GM10266 (cell line): ENCODE measurements at regions not wholly inside any gene's neighbourhood (a gene's known extent, or its start where the extent isn't known, plus 50 kb on each side); places are given as distances from the start of the nearest gene placed in this dataset.
A peak's percentile ranks its signal among the peaks of the same experiment; 100 is the strongest.
"Not testable (repeated sequence)": the region's sequence is repeated elsewhere in the genome, so short reads cannot be mapped to it uniquely, and the experiment has no call there.

Experiments
- DNase-seq: peaks from one replicate; pipeline ENCODE4 v3.0.0; 2012; ENCODE audit errors: extremely low spot score
- CTCF ChIP-seq: IDR thresholded peaks from 2 replicates; pipeline ENCODE4 v1.5.1; 2012; ENCODE audit warnings: mild to moderate bottlenecking, low read depth; ENCODE audit not compliant: control insufficient read depth, insufficient read depth; ENCODE audit errors: missing control alignments

- DNase-seq: no peak
- TF ChIP-seq CTCF: no peak
Observed at GRCh38 chr17:16888413-16889087, 83.4 kb downstream of the TNFRSF13B start.

- no peak for DNase-seq
- TF ChIP-seq CTCF: no peak
Observed at GRCh38 chr17:16887523-16888095, 84.3 kb downstream of the TNFRSF13B start.

GRCh38 chr17:16886655-16887322 lies 85.1 kb downstream of the TNFRSF13B start:
- peak; percentile 47 for DNase-seq
- no peak for TF ChIP-seq CTCF

GRCh38 chr17:16885204-16885603 lies 86.7 kb downstream of the TNFRSF13B start:
- not testable (repeated sequence) for DNase-seq

- not testable (repeated sequence) for DNase-seq
Observed at GRCh38 chr17:16882926-16883265, 89.0 kb downstream of the TNFRSF13B start.

- no peak for DNase-seq
- no peak for TF ChIP-seq CTCF
Observed at GRCh38 chr17:16882243-16882925, 89.5 kb downstream of the TNFRSF13B start.

- no peak for DNase-seq
- TF ChIP-seq CTCF: no peak
Observed at GRCh38 chr17:16881239-16881924, 90.5 kb downstream of the TNFRSF13B start.

- no peak for DNase-seq
- no peak for TF ChIP-seq CTCF
Observed at GRCh38 chr17:16880843-16881230, 91.1 kb downstream of the TNFRSF13B start.
